ENCODE measurements at regions not wholly inside any gene's neighbourhood (a gene's known extent, or its start where the extent isn't known, plus 50 kb on each side); places are given as distances from the start of the nearest gene placed in this dataset.

DNA sequence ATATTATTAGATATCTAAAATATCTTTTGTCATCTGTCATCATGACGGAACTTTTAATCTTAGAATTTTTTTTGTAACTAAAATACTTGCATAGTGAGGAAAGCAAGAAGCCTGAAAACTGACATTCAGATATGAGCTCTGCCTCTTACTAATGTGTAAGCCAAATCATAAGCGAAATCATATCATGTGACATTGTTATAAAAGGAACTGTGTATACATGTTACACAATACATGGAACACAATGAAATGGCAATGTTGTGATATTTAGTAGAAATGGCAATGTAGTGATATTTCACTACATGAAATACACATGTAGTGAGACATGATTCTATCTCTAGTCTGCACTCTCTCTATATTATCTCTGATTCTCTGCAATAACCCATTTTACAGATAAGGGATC, 1016.4 kb upstream of the PIK3C3 start:
- no peak for DNase-seq

DNA sequence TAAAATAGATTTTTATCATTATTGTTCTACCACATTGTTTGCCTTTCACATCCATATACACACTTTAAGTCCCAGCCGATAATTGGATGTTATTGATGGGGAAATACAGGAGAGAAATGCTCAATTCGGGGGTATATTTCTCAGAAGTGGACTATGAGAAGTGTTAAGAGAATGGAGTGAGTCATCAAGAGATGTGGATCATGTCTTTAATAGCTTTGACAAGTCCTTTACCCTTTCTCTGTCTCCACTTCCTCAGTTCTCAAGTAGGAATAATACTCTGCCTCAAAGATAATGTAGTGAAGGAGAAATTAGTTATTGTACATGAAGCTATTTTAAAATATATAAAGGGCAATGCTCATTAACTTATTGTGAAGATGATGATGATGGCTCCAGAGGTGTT, 1017.6 kb upstream of the PIK3C3 start:
- DNase-seq: no peak

- DNase-seq: no peak
Observed at GRCh38 chr18:40935423-40935822, 1019.6 kb upstream of the PIK3C3 start.

DNA sequence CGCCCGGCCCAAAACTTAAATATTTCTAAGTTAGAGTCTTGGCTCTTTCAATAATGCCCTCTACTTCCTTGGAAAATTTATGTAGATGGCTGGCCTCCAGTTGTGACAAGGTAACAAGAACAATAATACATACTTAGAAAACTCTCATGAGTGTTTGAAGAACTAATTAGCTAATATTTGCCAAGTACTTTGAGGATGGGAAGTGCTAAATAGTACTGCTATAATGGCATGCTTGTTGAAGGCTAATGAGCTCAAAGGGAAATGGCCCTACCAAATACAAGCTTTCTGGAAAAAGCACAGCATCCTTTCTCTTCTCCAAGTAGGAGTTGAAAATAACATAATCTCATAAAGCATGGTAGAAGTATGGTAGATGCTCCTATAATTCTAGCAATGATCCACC, 1022.2 kb upstream of the PIK3C3 start:
- DNase-seq: no peak

DNA sequence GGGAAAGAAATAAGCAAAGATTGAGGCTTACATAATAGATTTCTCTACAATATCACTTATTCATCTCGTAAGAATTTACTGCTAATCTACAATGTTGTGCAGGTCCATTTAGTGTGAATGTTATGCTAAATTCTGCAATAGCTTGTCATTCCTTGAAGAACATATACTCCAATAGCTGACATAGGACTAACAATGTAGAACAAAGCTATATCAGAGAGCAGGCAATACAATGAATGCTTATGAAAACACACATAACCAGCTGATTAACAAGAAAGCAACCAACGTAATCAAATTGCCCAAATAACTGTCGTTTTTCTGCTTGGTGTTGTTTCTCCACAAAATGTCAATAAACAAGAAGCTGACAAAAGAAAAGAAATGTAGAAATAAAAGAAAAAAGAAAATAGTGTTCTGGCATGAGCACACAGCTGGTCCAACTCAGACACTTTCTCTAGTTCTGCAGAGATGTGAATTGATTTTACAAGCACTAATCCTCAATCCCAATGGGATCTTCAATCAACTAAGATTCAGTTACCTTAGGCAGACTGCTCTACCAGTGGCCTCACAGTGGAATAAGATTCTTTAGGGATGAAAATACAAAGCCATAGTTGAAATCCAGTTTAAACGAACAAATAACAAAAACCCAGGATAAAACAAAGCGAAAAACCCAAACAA, 1024.7 kb upstream of the PIK3C3 start:
- no peak for DNase-seq

DNA sequence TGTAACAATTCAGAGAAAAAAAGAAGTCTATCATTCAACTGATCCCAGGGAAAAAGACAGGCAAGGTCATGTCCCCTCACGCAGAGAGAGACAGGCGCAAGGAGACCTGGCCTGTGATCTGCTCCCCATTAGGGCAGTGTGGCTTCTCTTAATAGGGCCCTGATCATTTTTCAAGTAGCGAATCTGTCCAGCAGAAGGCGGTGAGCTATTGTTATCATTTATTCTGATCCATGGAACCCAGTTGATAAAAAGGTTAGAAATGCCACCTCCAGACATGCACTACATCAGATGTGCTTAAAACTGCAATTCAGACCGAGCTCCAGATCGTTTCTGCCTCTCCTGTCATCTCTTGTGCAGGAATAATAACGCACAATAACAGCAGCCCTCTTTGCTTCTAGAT, 1025.6 kb upstream of the PIK3C3 start:
- DNase-seq: no peak

- no peak for DNase-seq
Observed at GRCh38 chr18:40926679-40927078, 1028.4 kb upstream of the PIK3C3 start.

- no peak for DNase-seq
Observed at GRCh38 chr18:40925071-40925541, 1029.9 kb upstream of the PIK3C3 start.

DNA sequence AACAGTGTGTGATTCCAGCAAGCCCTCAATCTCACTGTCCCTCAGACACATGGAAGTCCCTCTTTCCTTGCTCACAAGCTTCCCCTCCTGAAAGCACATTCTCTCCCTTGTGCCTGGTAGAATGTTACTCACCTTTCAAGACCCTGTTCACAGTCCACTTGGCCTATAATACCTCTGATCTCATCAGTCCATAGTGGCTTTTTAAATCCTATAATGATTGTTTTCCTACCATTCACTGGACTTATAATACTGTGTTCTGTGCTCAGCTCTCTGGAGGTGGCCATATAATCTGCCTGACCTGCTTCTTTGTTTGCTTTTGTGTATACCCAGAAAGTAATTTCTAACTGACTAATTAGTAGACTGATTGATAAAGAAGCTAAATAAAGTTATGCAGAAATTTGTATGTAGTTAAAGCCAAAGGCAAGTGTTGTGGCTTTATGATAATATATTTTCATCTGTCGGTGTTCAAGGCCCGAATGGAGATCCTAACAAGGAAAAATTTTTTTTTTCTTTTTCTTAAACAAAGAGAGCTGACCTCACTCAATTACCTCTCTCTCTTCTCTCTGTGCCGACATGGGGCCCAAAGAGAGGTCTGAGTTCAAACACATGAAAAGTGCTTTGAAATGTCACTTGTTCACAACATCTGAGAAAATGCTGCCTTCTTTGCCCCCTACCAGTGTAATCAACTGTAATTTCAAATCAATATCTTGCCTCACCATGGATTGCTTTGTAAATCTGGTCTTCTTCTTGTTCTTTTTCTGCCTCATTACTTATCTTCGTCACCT, 1033.0 kb upstream of the PIK3C3 start:
- DNase-seq: no peak

DNA sequence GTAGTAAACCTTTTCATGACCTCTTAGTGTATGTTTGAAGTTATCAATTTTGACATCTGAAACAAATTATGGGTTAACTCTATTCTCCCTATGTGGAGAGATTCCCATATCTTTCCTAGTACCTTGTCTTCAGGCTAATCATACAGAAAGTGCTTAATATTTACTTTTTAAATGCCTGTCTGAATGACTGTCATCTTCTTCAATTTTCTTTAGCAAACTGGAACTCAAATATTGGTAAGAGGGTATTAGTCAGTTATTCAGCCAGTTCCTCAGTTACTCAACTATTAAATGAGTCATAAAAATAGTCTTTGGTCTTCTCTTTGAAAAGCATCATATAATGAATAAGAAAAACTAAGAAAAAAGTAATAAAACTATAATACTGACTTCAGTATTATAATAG, 1038.0 kb upstream of the PIK3C3 start:
- DNase-seq: no peak

- DNase-seq: no peak
Observed at GRCh38 chr18:40915724-40916123, 1039.3 kb upstream of the PIK3C3 start.

DNA sequence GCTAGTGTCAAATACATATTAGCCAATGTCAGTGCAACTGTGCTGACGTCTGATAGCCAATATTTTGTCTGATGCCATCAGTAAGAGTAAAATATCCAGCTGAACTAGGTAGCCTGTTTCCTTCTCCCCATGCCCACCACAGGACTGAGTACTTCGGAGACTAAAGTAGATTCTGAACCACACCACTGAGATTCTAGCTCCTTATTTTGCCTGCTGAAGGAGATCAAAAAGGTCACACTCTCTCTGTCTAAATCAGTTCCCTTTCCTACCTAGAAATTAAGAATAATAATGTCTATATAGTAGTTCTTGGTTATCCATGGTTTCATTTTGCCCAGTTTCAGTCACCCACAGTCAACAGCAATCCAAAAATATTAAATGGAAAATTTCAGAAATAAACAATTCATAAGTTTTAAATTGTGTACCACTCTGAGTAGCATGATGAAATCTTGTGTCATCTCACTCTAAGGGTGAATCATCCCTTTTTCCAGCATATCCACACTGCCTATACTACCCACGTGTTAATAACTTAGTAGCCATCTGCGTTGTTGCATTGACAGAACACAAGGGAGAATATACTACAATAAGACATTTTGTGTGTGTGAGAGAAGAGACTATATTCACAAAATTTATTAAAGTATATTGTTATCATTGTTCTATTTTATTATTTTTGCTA, 1043.3 kb upstream of the PIK3C3 start:
- no peak for DNase-seq

- DNase-seq: no peak
Observed at GRCh38 chr18:40911041-40911440, 1044.0 kb upstream of the PIK3C3 start.

- peak; percentile 0 for DNase-seq
Observed at GRCh38 chr18:40907842-40908241, 1047.2 kb upstream of the PIK3C3 start.

- no peak for DNase-seq
Observed at GRCh38 chr18:40904295-40904694, 1050.7 kb upstream of the PIK3C3 start.

DNA sequence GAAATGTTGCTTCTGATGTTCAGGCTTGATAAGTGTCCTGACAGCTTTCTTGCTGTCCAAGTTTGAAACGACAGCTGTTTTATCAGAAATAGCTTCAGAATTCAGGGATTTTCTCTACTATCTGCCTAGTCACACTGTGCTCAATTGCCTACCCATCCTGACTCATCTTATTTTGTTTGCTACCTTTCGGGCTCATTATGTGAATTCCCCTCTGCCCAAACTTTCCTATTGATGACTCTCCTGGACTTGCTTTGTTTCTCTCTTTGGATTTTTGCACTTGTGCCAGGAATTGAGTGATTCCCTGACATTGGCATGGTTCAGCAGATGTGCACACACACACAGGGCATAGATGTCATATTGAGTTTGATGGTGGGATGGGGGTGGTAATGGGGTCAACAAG, 1052.6 kb upstream of the PIK3C3 start:
- no peak for DNase-seq

DNA sequence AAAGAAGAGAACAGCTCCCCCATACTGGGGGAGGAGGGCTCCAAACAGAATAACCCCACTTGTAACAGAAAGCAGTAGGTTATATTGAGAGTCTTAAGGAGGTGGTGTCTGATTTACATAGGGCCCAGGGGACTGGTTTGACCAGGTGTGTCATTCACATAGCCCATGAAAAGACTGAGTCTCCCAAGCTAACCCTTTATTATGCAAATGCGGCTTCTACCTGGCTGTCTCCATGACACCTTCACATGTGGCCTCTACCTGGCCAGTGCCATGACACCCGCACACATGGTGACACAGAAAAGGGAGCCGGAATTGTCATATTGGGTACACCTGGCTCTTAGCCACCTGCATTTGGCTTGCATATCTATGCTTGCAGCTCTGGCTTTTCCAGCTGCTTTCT, 1057.2 kb upstream of the PIK3C3 start:
- DNase-seq: no peak

DNA sequence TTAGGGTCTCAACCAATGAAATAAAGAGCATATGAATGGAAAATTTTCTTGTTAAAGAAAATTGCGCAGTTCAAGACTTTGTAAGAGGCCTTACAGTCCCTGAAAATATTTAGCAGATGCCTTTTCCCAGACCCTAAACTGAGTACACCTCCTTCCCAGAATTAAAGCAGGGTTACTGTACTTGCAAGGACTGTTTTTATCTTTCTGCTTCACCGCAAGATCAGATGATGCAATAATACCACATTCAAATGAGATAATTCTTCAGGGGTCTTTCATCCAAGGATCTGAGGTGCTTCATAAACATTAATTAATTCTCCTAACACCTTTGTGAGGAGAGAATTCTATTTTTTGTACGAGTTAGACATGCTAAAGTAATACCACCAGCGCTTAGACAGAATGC, 1071.8 kb upstream of the PIK3C3 start:
- no peak for DNase-seq

DNA sequence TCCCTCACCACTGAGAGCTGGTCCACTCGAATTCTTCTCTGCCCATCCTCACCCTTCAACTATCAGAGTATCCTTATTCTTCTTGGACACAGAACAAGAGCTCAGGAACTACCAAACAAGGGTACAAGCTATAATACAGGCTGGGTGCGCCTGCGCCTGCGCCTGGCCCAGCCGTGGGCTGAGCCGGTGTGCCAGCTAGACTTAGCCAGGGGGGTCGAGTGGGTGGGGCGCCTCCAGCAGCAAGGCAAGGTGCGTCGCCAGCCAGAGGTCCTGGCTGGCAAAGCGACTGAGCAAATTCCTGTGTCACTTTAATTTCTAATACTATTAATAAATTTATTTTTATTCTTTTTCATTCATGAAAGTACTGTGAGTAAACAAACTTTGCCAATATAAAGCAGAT, 1072.6 kb upstream of the PIK3C3 start:
- no peak for DNase-seq

DNA sequence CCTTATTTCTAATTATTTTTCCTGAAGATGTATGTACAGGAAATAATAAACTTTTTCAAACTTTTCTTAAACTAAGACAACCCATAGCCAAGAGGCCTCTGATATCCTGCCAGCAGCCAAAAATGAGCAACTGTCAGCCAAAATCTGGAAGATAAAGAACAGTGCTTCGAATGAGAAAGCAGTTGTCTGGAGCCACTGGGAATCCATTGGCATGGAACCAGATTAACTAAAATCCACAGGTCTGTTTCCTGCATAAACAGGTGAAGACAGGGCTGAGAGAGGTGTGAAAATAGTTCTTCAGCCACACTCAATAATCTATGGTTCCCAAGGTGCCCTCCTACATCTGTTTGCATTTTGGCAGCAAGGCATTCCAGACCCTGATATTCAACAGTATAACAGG, 1076.7 kb upstream of the PIK3C3 start:
- DNase-seq: no peak

DNA sequence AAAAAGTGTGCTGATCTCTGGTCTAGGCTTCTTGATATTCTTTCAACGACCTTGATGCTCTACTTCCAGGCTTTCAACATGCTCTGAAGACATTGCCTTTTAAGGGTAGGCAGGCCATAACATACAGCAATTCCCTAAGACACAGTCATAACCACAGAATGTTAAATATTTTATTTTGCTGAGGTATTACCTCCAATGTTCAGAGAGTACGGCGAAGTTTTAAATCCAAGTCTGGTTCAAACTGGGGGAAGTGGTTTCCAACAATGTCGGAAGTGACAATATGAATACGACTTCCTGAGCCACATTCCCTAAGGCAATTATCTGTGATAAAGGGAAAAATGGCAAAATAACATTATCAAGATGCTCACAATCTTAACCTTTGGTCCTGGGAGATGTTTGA, 1077.9 kb upstream of the PIK3C3 start:
- DNase-seq: no peak

DNA sequence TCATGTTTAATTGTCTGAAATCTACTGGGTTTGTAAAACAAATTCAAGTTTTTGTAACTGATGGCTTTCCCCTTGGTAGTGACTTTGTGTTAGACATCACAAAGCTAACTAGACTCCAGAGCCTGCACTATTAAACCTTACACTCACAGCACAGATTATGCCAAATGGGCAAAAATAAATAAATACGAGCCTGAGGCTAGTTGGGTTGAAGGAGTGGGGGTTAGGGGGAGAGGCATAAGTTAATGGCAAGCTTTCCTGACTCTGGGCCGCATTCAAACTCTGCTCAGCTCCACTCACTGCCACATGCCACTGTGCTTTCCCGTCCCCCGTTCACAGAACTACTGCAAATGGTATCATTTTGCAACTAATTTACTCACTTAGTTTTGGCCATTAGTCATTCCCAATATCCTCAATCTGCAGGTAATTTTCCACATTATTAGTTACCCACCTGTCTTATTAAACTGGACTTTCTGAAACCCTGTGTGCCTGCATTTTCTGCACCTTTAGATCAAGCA, 1079.9 kb upstream of the PIK3C3 start:
- DNase-seq: no peak

DNA sequence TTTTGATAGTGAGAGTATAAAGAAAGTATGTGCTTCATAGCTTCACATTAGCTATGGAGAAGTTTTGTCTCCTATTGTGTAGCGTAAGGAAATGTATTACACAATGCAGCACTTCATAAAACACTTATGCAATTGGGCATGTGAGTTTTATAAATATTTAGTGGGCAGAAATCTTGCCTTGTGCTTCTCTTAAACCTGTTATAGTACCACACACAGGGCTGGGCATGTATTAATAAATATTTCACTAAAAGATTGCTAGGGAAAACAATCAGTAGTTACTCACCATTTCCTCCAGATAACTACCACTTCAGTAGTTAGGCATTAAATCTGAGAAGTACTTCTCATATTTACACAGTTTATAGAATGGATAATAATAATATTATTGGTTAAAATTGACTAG, 1080.8 kb upstream of the PIK3C3 start:
- no peak for DNase-seq
